ENCODE measurements at regions not wholly inside any gene's neighbourhood (a gene's known extent, or its start where the extent isn't known, plus 50 kb on each side); places are given as distances from the start of the nearest gene placed in this dataset.

DNA sequence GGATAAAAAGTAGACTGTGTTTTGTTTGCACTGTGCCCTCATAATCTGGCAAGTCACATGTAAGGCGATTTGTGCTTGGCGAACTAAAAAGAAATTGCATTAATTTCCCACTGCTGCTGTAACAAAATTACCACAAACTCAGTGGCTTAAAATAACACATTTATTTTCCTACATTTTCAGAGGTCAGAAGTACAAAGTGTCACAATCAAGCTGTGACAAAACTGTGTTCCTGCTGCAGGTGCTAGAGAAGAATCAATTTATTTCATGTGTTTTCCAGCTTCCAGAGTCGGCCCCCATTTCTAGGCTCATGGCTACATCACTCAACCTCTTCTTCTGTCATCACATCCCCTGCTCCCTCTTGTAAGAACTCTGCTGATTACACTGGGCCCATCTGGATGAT is 158.6 kb upstream of the UFM1 start:
- Histone ChIP-seq H3K9me3 (ENCODE audit: severe bottlenecking) (no peaks in the 10 kb centered on the region), H3K27me3 (ENCODE audit: insufficient read depth, poor library complexity, severe bottlenecking) (no peaks in the 10 kb centered on the region), H3K36me3 (ENCODE audit: low read depth) (no peaks in the 10 kb centered on the region), H3K4me3 (ENCODE audit: severe bottlenecking) (no peak overlapping the region), H3K27ac (ENCODE audit: poor library complexity, severe bottlenecking) (no peak overlapping the region), H3K4me1 (ENCODE audit: insufficient read depth, poor library complexity, severe bottlenecking) (no peaks in the 10 kb centered on the region)
- TF ChIP-seq, protein P1, sequence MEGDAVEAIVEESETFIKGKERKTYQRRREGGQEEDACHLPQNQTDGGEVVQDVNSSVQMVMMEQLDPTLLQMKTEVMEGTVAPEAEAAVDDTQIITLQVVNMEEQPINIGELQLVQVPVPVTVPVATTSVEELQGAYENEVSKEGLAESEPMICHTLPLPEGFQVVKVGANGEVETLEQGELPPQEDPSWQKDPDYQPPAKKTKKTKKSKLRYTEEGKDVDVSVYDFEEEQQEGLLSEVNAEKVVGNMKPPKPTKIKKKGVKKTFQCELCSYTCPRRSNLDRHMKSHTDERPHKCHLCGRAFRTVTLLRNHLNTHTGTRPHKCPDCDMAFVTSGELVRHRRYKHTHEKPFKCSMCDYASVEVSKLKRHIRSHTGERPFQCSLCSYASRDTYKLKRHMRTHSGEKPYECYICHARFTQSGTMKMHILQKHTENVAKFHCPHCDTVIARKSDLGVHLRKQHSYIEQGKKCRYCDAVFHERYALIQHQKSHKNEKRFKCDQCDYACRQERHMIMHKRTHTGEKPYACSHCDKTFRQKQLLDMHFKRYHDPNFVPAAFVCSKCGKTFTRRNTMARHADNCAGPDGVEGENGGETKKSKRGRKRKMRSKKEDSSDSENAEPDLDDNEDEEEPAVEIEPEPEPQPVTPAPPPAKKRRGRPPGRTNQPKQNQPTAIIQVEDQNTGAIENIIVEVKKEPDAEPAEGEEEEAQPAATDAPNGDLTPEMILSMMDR (IDR thresholded peaks at IDR 0.05; ENCODE audit: poor library complexity, severe bottlenecking): no peak
- ATAC-seq (ENCODE audit: low read depth): no peak
- no peak for DNase-seq (ENCODE audit: low spot score)

DNA sequence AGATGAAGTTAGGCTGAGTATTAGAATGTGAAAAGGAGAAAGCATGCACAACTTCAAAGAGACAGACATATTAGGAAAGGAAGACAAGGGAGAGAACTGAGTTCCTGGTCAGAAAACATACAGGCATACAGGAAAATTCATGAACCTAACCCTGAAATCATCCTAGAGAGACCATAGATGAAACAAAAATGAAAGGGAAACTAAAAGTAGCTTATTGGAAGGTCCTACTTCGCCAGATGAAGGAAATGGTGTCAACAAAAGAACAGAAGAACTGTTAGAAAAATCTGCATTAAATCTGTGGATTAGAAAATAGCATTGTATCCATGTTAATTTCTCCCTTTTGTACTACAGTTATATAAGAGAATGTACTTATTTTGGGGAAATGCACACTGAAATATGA is 169.0 kb upstream of the UFM1 start:
- no peaks in the 10 kb centered on the region for H3K27me3 ChIP-seq (ENCODE audit: insufficient read depth, poor library complexity, severe bottlenecking)
- no peak for DNase-seq (ENCODE audit: low spot score)
- TF ChIP-seq, protein P1 (IDR thresholded peaks at IDR 0.05; ENCODE audit: poor library complexity, severe bottlenecking): no peak
- H3K4me3 ChIP-seq (ENCODE audit: severe bottlenecking): no peak overlapping the region
- H3K9me3 ChIP-seq (ENCODE audit: severe bottlenecking): no peaks in the 10 kb centered on the region
- H3K4me1 ChIP-seq (ENCODE audit: insufficient read depth, poor library complexity, severe bottlenecking): peaks cover 16% of the 10 kb centered on the region
- ATAC-seq (ENCODE audit: low read depth): no peak
- H3K27ac ChIP-seq (ENCODE audit: poor library complexity, severe bottlenecking): peak overlapping the region; percentile 87
- H3K36me3 ChIP-seq (ENCODE audit: low read depth): no peaks in the 10 kb centered on the region

DNA sequence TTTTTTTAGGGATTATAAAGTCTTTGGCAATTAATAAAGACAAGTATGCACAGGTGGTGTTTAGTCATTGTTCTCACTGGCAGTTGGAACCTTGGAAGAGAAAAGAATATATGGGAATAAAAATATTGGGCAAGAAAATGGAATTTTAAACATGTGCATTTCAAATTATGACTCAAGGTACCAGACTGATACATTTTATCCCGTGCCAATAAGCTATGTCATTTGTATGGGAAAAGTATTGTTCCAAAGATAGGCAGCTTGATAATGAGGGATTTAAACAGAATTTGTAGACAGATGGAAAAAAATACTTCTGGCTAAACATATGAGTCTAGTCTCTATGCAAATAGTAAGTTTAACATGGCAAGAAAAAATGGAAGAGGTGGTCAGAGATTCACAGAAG is 169.5 kb upstream of the UFM1 start:
- DNase-seq (ENCODE audit: low spot score): no peak
- no peaks in the 10 kb centered on the region for H3K27me3 ChIP-seq (ENCODE audit: insufficient read depth, poor library complexity, severe bottlenecking)
- H3K4me1 ChIP-seq (ENCODE audit: insufficient read depth, poor library complexity, severe bottlenecking): peaks cover 16% of the 10 kb centered on the region
- H3K36me3 ChIP-seq (ENCODE audit: low read depth): no peaks in the 10 kb centered on the region
- peak; percentile 89 for ATAC-seq (ENCODE audit: low read depth)
- no peak overlapping the region for H3K4me3 ChIP-seq (ENCODE audit: severe bottlenecking)
- TF ChIP-seq, protein P1 (IDR thresholded peaks at IDR 0.05; ENCODE audit: poor library complexity, severe bottlenecking): no peak
- H3K27ac ChIP-seq (ENCODE audit: poor library complexity, severe bottlenecking): peak overlapping the region; percentile 87
- H3K9me3 ChIP-seq (ENCODE audit: severe bottlenecking): no peaks in the 10 kb centered on the region

DNA sequence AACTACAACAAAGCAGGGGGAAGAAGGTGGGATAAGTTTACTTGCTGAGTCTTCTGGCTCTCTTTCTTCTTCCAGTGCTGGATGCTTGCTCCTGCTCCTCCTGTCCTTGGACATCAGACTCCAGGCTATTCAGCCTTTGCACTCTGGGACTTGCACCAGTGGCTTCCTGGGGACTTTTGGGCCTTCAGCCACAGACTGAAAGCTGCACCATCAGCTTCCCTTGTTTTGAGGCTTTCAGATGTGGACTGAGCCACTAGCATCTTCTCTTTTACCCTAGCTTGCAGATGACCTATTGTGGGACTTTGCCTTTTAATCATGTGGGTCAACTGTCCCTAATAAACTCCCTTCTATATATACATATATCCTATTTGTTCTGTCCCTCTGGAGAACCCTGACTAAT is 173.0 kb upstream of the UFM1 start:
- TF ChIP-seq, protein P1 (IDR thresholded peaks at IDR 0.05; ENCODE audit: poor library complexity, severe bottlenecking): no peak
- Histone ChIP-seq H3K9me3 (ENCODE audit: severe bottlenecking) (no peaks in the 10 kb centered on the region), H3K27me3 (ENCODE audit: insufficient read depth, poor library complexity, severe bottlenecking) (no peaks in the 10 kb centered on the region), H3K27ac (ENCODE audit: poor library complexity, severe bottlenecking) (no peak overlapping the region), H3K4me3 (ENCODE audit: severe bottlenecking) (no peak overlapping the region), H3K36me3 (ENCODE audit: low read depth) (no peaks in the 10 kb centered on the region), H3K4me1 (ENCODE audit: insufficient read depth, poor library complexity, severe bottlenecking) (peaks cover 16% of the 10 kb centered on the region)
- DNase-seq (ENCODE audit: low spot score) (no peak), ATAC-seq (ENCODE audit: low read depth) (no peak)

DNA sequence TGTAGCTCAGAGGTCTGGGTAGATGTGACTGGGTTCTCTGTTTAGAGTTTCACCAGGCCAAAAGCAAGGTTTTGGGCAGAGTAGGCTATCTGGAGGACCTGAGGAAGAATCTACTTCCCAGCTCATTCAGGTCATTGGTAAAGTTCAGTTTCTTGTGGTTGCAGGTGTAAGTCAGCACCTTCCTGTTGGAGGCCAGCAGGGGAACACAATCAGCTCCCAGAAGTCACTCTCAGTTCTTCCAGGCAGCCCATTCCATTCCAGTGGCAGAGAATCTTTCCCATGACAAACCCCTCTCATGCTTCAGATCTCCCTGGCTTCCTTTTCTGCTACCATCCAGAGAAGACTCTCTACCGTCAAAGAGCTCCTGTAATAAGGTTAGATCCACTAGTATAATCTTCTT is 176.2 kb upstream of the UFM1 start:
- no peaks in the 10 kb centered on the region for H3K27me3 ChIP-seq (ENCODE audit: insufficient read depth, poor library complexity, severe bottlenecking)
- H3K4me3 ChIP-seq (ENCODE audit: severe bottlenecking): no peak overlapping the region
- H3K27ac ChIP-seq (ENCODE audit: poor library complexity, severe bottlenecking): no peak overlapping the region
- ATAC-seq (ENCODE audit: low read depth) (no peak), DNase-seq (ENCODE audit: low spot score) (no peak)
- no peaks in the 10 kb centered on the region for H3K4me1 ChIP-seq (ENCODE audit: insufficient read depth, poor library complexity, severe bottlenecking)
- H3K9me3 ChIP-seq (ENCODE audit: severe bottlenecking): no peaks in the 10 kb centered on the region
- no peaks in the 10 kb centered on the region for H3K36me3 ChIP-seq (ENCODE audit: low read depth)
- TF ChIP-seq, protein P1 (IDR thresholded peaks at IDR 0.05; ENCODE audit: poor library complexity, severe bottlenecking): no peak
